IPS DF 19.7 (cell line): ENCODE measurements at regions not wholly inside any gene's neighbourhood (a gene's known extent, or its start where the extent isn't known, plus 50 kb on each side); places are given as distances from the start of the nearest gene placed in this dataset.

Source experiments
- DNase-seq: peaks from one replicate; pipeline ENCODE4 v3.0.0-alpha.2; 2013; ENCODE audit warnings: low read depth, low spot score

DNA sequence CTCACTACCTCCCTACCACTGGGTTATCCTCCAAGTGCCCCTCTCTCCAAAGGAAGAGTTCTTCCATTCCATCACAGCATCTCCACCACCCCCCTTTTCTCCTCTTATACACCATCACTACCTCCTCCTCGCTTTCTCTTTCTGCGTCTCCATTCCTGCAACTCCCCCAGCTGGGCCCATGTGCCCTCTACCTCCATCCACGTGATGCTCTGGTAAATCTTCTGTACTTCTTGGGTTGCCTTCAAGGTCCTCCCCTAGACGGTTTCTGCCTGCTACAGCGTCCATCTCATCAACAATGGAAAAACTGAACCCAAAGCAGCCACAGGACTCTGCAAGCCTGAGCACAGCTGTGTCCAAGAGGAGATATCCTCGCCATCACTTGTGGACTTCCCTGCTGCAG lies 129.5 kb upstream of the SLCO3A1 start:
- DNase-seq, result no peak

- DNase-seq, result no peak
These were observed 119.8 kb upstream of the SLCO3A1 start for GRCh38 chr15:91733661-91734060.

GRCh38 chr15:91737151-91737818 lies 116.2 kb upstream of the SLCO3A1 start:
- no peak for DNase-seq

GRCh38 chr15:91741986-91742385 lies 111.5 kb upstream of the SLCO3A1 start:
- DNase-seq, result no peak

DNA sequence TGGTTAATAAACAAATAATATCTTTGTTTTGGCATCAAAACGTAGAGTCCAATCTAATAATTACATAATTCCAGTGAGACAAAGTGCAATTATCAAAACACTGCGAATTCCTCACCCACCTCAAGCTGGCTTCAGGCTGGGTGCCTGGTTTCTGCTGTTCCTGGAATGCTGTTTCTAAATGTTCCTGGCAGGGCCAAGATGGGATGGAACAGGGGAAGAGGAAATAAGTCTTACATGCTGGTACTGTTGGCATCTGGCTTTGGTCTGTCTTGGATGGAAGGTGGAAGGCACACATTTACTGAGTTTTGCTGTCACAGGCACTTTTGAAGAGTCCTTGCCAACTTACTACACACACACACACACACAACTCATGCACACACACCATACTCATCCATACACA lies 101.9 kb upstream of the SLCO3A1 start:
- DNase-seq, result no peak

DNA sequence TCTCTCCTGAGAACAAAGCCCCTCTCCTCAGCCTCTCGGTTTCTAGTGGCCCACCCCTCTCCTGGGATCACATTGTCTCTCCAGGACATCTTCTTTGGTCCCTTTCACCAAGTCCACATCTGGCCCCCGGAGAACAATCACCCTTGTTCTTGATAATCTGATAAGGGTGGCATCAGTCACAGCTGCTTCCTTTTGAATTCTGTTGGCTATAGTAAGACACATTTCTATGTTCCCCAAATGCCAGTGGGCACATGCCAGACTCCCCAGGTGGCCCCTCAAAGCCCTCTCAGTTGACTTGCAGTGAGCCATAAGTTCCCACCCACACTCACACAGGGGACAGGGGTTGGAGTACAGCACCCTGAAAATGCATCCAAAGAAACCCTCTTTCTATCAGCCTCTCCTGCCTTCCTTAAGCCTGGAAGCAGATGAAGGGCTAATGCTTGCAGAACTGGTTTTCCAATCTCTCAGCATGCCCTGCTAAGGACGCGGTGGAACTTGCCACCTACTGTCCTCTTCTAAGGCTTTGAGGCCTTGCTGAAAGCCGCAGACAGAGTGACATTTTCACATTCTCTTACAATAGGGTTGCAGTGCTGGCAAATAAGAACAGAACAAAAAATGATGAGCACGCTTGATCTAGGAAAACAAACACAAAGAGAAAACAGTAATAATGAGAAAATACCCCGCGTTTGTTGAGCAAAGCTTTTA lies 101.3 kb upstream of the SLCO3A1 start:
- no peak for DNase-seq

- DNase-seq, result no peak
These were observed 93.9 kb upstream of the SLCO3A1 start for GRCh38 chr15:91759560-91759959.

DNA sequence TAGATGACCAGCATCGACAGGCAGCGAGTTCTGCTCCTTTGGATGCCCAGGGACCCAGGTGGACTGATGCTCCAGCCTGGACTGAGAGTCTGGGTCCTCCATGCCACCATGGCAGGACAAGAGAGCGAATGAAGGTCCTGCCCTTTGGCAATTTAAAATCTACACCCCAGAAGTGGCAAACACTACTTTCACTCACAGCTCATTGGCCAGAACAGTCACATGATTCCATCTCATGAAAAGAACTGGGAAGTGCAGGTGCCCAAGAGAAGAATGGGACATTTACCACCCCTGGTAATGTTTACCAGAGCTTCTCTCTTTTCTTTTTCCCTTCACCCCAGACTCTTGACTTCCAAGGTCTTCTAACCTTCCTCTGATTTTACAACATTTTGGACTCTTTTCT lies 87.8 kb upstream of the SLCO3A1 start:
- no peak for DNase-seq

DNA sequence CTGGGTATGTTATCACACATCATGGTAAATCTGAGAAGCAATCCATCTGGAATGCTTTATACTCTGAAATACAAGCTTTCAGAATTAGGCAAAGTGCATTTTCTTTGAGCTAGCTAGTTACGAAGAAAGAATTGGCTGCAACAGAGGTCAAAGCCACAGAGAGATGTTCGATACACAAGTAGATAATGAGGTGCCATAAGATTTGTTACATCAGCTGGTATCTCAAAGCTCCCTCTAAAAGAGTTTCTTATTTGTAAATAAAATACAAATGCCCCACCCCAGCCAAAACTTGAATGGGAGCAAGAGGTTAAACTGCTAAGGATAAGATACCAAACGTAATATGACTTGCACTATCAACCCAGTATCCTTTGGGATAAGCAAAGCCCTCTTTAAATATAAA lies 84.0 kb upstream of the SLCO3A1 start:
- DNase-seq, result no peak

DNA sequence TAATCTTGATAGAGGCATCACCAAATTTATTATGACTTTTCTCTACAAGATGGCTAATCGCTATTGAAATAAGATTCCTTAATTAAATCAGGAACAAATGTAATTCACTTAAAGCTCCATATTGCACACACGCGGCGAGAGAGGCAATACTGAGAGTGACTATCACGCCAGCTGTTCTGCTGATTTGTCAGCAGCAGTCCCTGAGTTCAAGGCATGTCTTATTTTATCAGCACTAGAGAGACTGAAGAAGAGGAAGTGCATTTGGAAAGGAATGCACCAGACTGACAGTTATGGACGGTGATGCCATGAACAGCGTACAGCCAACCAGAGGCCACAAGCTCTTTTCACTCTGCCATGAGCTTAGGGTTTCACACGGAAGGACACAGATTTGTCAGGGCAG lies 83.6 kb upstream of the SLCO3A1 start:
- no peak for DNase-seq

- DNase-seq, result no peak
These were observed 77.4 kb upstream of the SLCO3A1 start for GRCh38 chr15:91776104-91776503.

DNA sequence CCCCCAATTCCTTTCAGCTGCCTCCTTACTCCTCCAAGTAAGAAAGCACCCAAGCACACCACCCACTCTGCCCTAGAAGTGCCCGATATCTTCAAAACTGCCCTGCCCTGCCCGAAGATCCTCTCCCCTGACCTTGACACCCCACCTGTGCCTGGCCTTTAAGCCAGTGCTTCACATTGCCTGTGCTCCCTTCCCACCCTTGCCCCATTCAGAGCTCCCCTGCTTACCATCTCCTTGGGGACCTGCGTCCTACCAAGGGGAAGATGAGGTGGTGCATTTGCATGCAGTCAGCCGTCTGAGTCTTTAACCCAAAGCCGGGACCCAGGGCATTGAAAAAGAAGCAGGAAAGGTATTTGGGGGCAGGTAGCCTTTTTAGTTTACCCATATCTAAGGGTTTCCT lies 73.5 kb upstream of the SLCO3A1 start:
- no peak for DNase-seq

DNA sequence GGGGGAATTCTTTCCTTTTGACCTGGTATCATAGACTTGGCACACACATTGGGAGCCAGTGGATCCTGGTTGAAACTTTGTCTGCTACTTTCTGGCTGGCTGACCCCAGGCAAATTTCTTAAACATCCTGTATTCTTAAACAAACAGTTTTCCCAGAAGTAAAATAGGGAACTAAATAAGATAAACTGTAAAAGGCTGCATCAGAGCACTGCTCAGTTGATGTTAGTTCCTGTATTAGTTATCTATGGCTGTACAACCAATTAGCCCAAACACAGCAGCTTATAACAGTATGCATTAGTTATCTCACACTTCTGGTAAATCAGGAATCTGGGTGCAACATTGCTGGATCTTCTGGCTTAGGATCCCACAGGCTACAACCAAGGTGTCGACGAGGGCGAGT lies 73.1 kb upstream of the SLCO3A1 start:
- DNase-seq, result no peak

GRCh38 chr15:91782221-91782620 lies 71.3 kb upstream of the SLCO3A1 start:
- no peak for DNase-seq

DNA sequence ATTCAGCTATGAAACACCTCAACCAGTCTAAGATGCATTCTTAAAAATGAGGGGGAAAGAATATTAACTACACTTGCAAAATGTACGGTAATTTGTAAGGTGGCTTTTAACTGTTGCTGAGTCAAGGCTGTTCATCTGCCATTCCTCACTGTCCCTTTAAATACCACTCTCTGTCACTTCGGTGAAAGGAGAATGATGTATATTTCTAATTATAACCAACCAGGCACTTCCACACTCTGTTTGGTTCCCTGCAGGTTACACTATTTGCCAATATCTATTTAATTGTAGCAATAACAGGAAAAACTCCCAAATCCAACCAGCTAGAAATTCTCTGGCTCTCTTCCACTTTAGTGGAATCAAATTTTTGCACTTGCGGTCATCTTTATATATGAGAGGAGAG lies 70.5 kb upstream of the SLCO3A1 start:
- no peak for DNase-seq

DNA sequence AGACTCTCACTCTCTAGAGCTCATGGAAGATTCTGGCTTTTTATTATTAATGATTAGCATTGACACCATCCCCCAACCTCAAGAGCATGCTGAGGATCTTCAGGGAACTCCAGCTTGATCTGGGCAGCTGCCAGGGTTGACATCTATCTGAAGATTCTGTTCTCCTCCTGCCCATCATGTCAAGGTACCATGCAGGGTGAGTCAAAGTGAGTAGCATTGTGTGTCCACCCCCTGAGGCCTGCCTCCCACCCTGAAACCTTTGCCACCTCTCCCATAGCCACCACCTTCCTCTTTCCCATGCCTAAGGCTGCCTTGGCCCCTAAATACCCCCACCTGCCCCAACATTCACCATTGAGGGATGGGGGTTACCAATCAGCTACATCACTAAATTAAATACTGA lies 70.1 kb upstream of the SLCO3A1 start:
- no peak for DNase-seq

- no peak for DNase-seq
These were observed 68.4 kb upstream of the SLCO3A1 start for GRCh38 chr15:91784973-91785709.

DNA sequence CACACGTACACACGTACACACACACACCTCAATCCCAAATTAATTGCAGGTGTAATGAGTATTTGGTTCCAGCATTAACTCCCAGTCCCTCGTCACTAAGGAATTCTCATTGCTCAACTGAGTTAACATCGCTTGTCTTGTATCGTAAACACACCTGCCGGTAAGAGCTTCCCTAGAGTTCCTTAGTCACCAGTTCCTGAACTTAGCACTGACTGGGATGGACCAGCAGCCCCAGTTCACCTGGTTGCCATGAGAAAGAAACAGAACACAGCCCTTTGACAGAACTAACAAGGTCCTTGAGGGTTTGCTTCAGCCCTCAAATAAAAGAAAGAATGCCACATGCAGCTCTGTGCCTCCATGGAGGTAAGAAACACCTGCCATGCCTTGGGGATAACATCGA lies 66.3 kb upstream of the SLCO3A1 start:
- DNase-seq, result no peak

- DNase-seq, result no peak
These were observed 64.4 kb upstream of the SLCO3A1 start for GRCh38 chr15:91789136-91789535.

DNA sequence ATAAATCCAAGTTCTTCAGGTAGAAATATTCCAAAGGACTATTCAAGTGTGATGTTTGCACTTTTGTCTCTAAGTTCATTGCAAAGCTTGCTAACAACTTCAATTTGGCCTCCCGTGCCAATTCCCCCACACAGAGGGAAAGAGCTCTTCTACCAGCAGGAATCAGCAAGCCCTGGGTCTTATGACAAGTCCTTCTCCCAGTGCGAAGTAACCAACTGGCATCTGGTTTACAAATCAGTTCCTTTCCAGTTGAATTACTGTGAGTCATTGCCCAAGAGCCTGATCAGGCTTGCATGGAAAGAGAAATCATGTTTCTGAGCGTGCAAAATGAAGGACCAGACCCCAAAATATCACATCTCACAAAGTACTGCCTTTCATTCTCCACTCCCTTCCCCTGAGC lies 62.7 kb upstream of the SLCO3A1 start:
- no peak for DNase-seq

- no peak for DNase-seq
These were observed 59.7 kb upstream of the SLCO3A1 start for GRCh38 chr15:91793771-91794170.

DNA sequence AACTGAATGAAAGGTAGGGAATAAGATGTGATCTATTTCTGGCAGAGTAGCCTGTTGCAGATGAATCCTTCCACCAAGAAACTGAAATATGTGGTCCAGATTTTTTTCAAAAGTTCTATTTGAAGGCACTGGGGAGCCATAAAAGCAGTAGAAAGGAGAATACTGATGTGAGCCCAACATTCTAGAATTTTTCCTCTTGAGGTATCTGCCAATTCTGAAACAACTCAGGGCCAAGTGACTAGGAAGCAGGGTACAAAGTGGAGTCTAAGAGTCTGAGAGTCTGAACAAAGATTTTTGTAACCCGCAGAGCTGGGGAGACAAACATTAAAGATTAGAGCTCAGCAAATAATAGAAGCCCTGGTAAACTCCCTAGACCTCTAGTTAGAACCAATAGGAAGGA lies 58.3 kb upstream of the SLCO3A1 start:
- DNase-seq, result no peak
